HG03280 (cell line): ENCODE measurements at regions not wholly inside any gene's neighbourhood (a gene's known extent, or its start where the extent isn't known, plus 50 kb on each side); places are given as distances from the start of the nearest gene placed in this dataset.
"Not testable (repeated sequence)": the region's sequence is repeated elsewhere in the genome, so short reads cannot be mapped to it uniquely, and the experiment has no call there.

Experiments used
- ATAC-seq: cut with Tn5 transposase; IDR thresholded peaks from one replicate; pipeline ENCODE4 v1.9.1; 2021; ENCODE audit warnings: mild to moderate bottlenecking, moderate library complexity; ENCODE audit not compliant: unreplicated experiment

DNA sequence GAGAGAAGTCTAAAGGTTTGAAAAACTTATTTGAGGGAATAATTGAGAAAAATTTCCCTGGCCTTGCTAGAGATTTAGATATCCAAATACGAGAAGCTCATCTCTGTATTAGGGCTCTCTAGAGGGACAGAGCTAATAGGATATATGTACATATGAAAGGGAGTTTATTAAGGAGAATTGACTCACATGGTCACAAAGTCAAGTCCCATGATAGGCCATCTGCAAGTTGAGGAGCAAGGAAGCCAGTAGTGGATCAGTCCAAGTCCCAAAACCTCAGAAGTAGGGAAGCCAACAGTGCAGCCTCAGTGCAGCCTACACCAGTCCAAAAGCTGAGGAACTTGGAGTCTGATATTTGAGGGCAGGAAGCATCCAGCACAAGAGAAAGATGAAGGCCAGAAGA, 126.7 kb downstream of the PJA2 start:
- not testable (repeated sequence) for ATAC-seq

DNA sequence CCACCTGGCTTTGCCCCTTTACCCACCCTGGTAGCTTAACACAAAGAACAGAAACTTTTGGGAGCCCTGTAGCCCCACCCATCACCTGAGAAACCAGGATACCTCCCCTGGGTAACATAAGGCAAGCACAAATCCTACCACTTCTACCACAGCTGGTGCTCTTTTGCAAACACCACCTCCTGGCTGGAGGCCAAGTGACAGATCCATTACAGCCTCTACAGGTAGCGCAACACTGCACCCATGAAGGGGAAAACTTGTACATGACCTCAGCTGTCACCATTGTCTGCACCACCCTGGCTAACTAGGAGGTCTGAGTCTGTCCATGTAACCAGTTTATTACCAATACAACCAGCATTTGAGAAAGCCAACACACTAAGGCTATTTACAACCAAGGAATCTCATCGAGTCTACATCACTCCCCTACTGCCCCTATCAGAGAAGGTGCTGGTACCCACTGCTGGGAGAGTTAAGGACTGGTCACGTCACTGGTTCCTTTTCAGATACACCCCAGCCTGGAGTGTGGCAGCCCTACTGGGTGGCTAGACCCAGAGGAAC, 128.6 kb downstream of the PJA2 start:
- no peak for ATAC-seq

DNA sequence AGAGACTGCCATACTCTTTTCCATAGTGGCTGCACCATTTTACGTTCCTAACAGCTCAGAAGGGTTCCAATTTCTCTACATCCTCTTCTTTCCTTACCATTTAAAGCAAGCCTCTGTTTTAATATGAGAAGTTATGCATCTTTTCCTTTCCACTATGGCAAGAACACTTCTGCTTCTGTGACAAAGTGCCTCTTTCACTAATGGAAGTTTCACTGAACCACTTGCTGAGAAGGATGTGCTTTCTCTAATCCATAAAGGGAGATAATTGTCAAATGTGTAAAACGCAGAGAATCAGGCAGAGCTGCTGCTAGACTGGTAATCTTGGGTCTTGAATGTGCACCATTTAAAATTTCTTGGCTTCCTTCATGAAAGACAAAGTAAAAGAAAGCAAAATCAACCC, 131.6 kb downstream of the PJA2 start:
- no peak for ATAC-seq

DNA sequence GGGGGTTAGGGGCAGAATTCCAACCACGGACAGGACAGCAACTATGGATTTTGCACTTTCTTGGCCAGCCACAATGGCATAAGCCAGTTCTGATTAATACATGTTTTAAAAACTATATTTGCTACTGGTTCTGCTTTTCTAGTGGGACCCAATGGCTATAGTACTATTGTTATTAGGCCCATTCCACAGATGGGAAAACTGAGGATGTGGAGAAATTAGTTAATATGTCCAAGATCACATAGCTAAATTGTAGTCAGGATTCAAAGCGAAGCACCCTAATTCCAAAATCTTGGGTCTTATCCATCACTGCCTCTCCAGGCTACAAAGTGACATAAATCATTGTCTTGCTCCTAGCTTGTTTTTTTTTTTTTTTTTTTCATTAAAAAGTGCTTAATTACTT, 133.9 kb downstream of the PJA2 start:
- no peak for ATAC-seq

DNA sequence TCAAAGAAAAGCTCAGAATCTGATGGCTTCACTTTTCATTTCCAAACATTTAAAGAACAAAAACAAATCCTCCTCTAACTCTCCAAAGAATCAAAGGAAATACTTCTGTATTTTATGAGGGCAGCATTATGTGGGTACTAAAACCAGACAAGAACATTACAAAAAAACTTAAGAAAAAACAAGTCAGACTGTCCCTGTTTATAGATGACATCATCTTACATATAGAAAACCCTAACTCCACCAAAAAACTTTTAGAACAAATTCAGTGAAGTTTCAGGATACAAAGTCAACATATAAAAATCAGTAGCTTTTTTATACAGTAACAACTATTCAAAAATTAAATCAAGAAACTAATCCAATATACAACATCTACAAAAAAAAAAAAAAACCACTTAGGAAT, 136.2 kb downstream of the PJA2 start:
- no peak for ATAC-seq

DNA sequence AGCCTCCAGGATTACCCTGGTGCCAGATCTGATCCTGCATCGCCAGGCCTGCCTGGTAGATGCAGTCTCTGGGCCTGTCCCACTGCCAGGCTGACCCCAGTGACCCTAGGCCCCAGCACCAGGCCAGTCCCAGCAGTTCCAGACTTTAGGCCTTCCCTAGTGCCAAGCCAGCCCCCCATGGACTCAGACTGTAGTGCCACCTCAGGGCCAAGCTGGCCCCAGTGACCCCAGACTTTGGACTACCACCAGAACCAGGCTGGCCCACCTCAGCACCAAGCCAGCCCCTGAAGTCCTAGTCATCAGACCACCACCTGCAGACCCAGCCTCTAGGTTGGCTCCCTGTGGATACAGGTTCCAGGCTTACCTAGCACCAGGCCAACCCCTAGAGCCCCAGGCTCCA, 142.5 kb downstream of the PJA2 start:
- no peak for ATAC-seq

DNA sequence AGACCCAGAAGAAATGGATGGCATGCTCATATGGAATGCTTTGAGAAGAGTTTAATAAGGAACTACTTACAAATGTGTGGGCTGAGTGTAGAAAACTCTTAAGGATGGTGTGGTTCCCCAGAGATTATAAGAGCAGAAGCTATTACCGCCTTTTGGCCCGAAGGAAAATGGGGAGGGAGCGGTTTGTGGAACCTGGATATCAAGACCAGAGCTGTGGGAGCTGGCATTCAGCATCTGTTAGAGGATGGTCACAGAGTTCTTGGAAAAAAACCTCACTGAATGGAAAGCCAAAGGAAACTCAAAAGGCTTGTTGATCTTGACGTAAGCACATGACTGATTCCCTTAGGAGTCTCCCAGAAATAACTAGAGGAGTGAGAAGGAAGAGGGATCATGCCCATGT, 151.0 kb downstream of the PJA2 start:
- no peak for ATAC-seq

DNA sequence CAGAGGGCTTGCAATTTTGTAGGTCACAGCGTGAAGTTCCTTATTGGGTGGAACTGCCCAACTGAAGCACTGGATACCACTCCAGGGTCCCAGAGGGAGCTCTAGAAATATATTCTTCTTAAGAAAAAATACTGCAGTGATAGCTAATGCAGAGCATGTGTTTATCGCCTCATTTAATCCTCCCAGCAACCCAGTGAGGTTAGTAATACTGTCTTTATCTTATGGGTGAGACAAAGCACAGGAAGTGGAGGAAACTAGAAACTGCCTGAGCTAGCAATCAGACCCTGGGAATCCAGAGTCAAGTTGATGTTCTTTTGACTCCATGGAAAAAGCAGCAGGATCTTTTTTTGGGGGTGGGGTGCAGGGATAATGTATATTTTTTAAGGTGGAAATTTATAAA, 153.3 kb downstream of the PJA2 start:
- no peak for ATAC-seq

DNA sequence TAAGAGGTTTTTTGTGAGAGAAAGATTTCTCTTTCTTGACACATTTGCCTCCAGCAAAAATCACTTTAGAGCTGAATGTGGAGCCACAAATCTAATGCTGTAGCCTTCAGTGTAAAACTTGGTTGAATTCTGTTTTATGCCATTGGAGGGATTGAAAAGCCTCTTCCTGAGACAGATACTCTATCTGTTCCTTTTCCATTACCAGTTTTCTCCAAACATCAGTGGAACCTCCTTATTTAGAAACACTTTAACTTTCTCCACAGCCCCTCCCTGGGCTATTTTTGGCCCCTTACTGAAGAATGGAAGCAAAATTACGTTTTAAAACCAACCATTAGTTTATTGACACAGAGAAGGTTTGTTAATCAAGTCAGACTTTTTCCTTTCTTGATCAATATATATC, 155.3 kb downstream of the PJA2 start:
- ATAC-seq: no peak

DNA sequence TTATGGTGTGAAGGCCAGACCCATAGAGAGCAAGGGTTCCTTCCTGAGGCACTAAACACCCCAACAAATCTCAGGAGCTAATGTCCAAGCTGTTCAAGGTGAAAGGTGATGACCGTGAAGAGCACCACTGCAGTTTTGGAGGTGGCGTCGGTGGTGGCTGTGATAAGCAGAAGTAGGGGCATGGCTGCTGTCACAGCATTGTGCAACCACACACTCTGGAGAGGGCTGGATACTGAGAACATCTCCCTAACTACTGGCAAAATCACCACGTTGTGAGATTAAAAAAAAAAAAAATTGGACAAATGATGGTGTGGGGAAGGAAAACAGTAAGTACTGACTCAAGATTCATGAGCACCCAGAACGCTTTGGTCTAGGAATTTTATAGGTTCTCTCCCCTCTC, 156.5 kb downstream of the PJA2 start:
- ATAC-seq: no peak

DNA sequence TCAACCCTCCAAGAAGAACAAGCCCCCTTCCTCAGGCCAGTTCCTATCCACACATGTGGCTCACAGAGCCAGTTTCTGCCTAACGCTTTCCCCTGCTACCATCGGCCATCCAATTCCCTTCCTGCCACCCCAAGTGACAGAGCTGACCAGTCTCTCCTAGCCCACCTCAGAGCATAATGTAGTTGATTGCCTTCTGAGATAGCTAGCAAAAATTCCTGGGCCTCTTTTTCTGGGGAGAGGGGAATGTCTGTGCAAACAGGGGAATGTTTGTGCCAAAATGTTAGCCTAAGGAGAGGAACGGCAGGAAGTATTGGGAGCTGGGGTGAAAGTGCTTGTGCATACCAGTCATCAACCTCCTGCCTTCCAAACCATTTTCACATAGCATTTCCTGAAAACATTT, 157.0 kb downstream of the PJA2 start:
- no peak for ATAC-seq

DNA sequence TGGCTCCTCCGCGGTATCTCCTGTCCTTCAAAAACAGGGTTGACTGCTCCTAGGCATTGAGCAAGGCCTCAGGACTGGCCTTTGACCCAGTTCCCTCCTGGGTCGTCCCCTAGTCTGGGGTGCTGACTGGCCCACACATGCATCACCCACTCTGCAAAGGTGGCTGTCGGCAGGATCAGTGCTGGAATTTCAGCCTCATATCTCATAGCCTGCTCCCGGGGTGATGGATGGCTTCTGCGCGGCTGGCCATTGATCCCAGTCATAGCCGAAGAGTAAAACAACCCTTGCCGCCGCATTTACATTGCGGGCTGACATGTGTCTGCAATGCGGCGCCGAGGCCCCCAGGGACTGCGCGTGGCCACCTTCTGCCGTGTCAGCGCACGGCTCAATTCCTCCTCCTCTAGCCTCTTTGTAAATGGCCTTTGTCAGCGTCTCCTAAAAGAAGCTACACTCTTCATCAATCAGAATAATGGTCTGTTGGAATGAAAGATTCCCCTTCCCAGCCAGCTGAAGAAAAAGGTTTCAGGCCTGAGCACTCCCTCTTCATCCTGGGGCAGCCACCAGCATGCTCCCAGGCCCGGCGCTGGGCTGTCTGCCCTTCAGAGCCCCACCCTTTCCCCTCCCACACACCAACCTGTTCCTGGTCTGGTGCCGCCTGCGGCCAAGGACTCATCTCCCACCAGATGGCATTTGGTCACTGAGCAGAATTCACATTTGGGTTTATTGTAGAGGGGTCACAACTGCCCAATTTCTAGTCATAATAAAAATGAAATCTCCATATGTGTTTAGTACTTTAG, 159.0 kb downstream of the PJA2 start:
- no peak for ATAC-seq

DNA sequence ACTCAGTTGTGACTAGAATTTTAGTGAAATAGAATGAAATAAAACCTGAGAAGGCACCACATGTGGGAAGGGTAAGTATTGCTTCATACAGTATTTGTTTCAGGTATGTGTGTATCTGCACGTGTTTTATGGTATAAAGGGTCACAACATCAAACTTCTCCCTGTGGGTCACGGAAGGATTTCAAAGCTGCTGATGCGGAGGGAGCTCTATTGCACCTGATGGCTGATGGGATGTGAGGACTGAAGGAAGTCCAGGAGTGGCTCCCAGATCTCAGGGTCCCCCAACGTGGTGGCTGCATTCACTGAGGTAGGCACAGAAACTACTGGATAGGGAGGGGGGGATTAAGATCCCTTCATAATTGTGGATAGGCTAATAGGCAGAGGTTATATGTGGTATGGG, 159.7 kb downstream of the PJA2 start:
- ATAC-seq: no peak

DNA sequence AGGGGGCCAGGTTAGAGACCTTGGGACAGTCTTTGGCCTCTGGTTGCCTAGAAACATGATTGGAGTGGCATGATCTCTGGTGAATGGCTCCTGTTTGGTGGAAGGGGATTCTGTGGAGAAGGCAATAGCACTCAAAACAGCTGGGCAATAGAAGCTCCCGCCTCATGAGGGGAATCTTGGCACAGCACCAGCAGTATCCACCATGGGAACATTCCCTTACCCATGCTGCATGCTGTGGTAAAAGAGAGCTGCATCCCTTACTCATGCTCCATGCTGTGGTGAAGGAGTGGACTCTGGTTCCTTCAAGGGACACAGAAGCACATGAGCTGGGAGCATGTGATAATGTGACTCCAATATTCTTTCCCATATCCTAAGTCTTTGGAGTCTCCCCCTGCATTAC, 160.6 kb downstream of the PJA2 start:
- no peak for ATAC-seq

DNA sequence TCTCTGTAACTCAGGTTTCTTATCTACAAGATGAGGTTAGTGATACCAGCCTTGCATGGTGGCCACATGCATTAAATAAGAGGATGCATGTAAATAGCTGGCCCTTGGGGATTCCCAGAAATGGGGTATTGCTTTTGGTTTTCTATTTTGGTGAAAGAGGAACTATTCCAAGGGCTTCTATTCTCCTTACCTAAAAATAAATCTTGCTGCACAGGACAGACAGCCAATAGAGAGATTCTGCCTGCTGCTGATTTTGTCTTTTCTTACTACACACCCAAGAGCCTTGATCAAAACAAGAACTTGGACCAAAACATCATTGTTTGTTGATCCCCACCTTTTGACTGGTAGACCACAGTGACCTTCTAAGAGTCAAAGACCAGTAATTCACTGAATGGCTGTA, 161.8 kb downstream of the PJA2 start:
- peak; percentile 69 for ATAC-seq

DNA sequence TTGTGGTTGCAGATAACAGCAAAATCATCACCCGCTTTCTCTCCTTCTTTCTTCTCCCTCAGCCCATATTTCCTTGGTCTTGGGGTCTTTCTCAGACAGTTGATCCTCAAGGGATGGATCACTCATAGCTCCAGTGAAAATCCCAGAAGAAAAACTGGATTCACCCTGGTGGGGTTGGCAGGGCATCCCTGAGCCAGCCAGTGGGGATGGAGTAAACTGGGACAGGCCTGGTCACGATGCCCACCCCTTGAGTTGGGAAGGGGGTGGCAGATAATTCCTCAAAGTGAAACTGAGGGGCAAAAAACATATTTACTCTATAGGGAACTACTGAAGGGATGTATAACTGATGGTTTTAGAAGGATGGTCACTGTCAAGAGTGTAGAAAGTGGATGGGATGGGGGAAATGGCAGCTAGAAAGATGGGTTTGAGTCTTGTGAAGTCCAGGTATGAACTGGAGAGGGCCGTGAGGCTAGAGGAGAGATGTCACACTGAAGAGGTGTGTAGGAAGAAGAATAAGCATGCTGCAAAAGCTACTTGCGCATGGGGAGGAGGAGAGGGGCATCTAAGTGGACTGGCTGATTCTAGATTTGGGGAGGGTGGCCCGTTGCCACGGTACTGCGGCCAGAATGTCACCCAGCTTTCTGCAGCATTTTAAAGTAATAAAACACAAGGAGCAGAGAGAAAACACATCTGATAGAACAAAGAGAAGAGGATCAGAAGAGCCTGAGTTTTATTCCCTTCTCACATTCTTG, 162.8 kb downstream of the PJA2 start:
- ATAC-seq: no peak
